H1 (cell line): ENCODE measurements at regions not wholly inside any gene's neighbourhood (a gene's known extent, or its start where the extent isn't known, plus 50 kb on each side); places are given as distances from the start of the nearest gene placed in this dataset.

ENCODE experiments used
- CTCF ChIA-PET: fragments of 300-600 bp; sonication (Branson Sonifier 250); formaldehyde crosslinking; loops from one replicate; lab custom pipeline; 2021; ENCODE audit not compliant: partially characterized antibody; lab: Charles Lee
- POLR2A ChIA-PET: fragments of 300-600 bp; sonication (Branson Sonifier 250); formaldehyde crosslinking; loops from one replicate; lab custom pipeline; 2021; ENCODE audit warnings: inconsistent platforms; ENCODE audit not compliant: partially characterized antibody; lab: Charles Lee
- DNase-seq, 2 experiments: peaks; one replicate each; pipeline versions ENCODE4 v3.0.0 to v3.0.0-alpha.2; 2010 to 2022; ENCODE audit warnings: low spot score in 2 of 2, low read depth in 1 of 2, mixed read lengths in 1 of 2
- FAIRE-seq: peaks from 2 replicates; lab custom pipeline; 2011; peaks lifted over from hg19 to GRCh38; lab: Jason Lieb, UNC
- H2AFZ ChIP-seq: 2 replicates; pipeline ENCODE4 v1.8.1; 2012; ENCODE audit warnings: low read length, inconsistent platforms
- H2AK5ac ChIP-seq: 2 replicates; pipeline ENCODE4 v1.6.1; 2013; ENCODE audit warnings: low read depth, low read length
- H2BK120ac ChIP-seq: replicated peaks from 2 replicates; pipeline ENCODE3; 2013; ENCODE audit warnings: low read depth, low read length, inconsistent platforms
- H2BK12ac ChIP-seq: 2 replicates; pipeline ENCODE4 v1.6.1; 2013; ENCODE audit warnings: low read depth, low read length
- H2BK15ac ChIP-seq: 2 replicates; pipeline ENCODE4 v1.6.1; 2013; ENCODE audit warnings: low read length
- H2BK20ac ChIP-seq: 2 replicates; pipeline ENCODE4 v1.6.1; 2013; ENCODE audit warnings: low read length
- H2BK5ac ChIP-seq: 2 replicates; pipeline ENCODE4 v1.6.1; 2013; ENCODE audit warnings: low read depth, low read length
- H3K14ac ChIP-seq: 2 replicates; pipeline ENCODE4 v1.6.1; 2013; ENCODE audit warnings: inconsistent platforms; ENCODE audit not compliant: insufficient read length
- H3K18ac ChIP-seq: 2 replicates; pipeline ENCODE4 v1.6.1; 2013; ENCODE audit warnings: low read length; ENCODE audit errors: extremely low read depth
- H3K23ac ChIP-seq: 2 replicates; pipeline ENCODE4 v1.6.1; 2013; ENCODE audit warnings: inconsistent platforms; ENCODE audit not compliant: insufficient read length
- H3K23me2 ChIP-seq: 2 replicates; pipeline ENCODE4 v1.6.1; 2013; ENCODE audit warnings: low read depth, low read length
- H3K27ac ChIP-seq: 2 replicates; pipeline ENCODE4 v1.6.1; 2011; ENCODE audit warnings: low read depth, low read length, inconsistent platforms
- H3K27me3 ChIP-seq, 4 experiments: replicated peaks in 1 of 4; 1 replicate in 1 of 4; 2 replicates in 3 of 4; pipeline versions ENCODE4 v1.6.1 to v1.8.1; 2011 to 2013; ENCODE audit warnings: low read length in 3 of 4, mild to moderate bottlenecking in 3 of 4, inconsistent platforms in 2 of 4, mixed read lengths in 2 of 4, moderate library complexity in 1 of 4; ENCODE audit not compliant: control insufficient read depth in 3 of 4, insufficient read depth in 3 of 4; ENCODE audit errors: extremely low read depth in 1 of 4
- H3K36me3 ChIP-seq, 4 experiments: 2 replicates each; pipeline versions ENCODE4 v1.6.1 to v1.8.1; 2011 to 2013; ENCODE audit warnings: mild to moderate bottlenecking in 4 of 4, low read length in 3 of 4, moderate library complexity in 2 of 4, control low read depth in 1 of 4, inconsistent platforms in 1 of 4; ENCODE audit not compliant: insufficient read depth in 4 of 4, control insufficient read depth in 2 of 4
- H3K4ac ChIP-seq: replicated peaks from 2 replicates; pipeline ENCODE3; 2013; ENCODE audit warnings: low read length, low read depth, mixed read lengths, inconsistent platforms; ENCODE audit not compliant: insufficient read length
- H3K4me1 ChIP-seq, 4 experiments: replicated peaks in 1 of 4; 1 replicate in 1 of 4; 2 replicates in 3 of 4; pipeline versions ENCODE4 v1.6.1 to v1.8.1; 2011 to 2013; ENCODE audit warnings: low read length in 3 of 4, inconsistent platforms in 2 of 4, mixed read lengths in 1 of 4; ENCODE audit not compliant: insufficient read depth in 4 of 4, control insufficient read depth in 3 of 4
- H3K4me2 ChIP-seq, 2 experiments: 2 replicates each; pipeline versions ENCODE4 v1.6.1 to v1.8.1; 2011 to 2013; ENCODE audit warnings: low read depth in 2 of 2, low read length in 2 of 2, control low read depth in 1 of 2, inconsistent platforms in 1 of 2, mild to moderate bottlenecking in 1 of 2; ENCODE audit not compliant: insufficient read depth in 1 of 2
- H3K4me3 ChIP-seq, 4 experiments: fragments of 200-600, 300-600 bp in 1 of 4; sonication (generic), shearing (Covaris generic), sonication (Bioruptor Twin) in 1 of 4; 2 replicates each; pipeline versions ENCODE4 v1.5.1 to v1.8.1; 2011 to 2016; ENCODE audit warnings: low read length in 4 of 4, low read depth in 3 of 4, control low read depth in 2 of 4, inconsistent platforms in 2 of 4, mild to moderate bottlenecking in 2 of 4, mixed read lengths in 1 of 4, moderate library complexity in 1 of 4; ENCODE audit not compliant: insufficient read depth in 2 of 4; ENCODE audit errors: extremely low read depth in 1 of 4
- H3K56ac ChIP-seq: replicated peaks from 2 replicates; pipeline ENCODE3; 2013; ENCODE audit warnings: low read depth, mild to moderate bottlenecking, mixed read lengths, low read length, inconsistent platforms; ENCODE audit not compliant: insufficient read length
- H3K79me1 ChIP-seq: 2 replicates; pipeline ENCODE4 v1.6.1; 2013; ENCODE audit warnings: low read depth, low read length, control low read depth
- H3K79me2 ChIP-seq, 2 experiments: 2 replicates each; pipeline versions ENCODE4 v1.6.1 to v1.8.1; 2012 to 2013; ENCODE audit warnings: low read length in 2 of 2, mild to moderate bottlenecking in 2 of 2, inconsistent platforms in 1 of 2; ENCODE audit not compliant: insufficient read depth in 2 of 2, control insufficient read depth in 1 of 2
- H3K9ac ChIP-seq, 4 experiments: replicated peaks in 1 of 4; 1 replicate in 1 of 4; 2 replicates in 3 of 4; pipeline versions ENCODE4 v1.6.1 to v1.8.1; 2011 to 2013; ENCODE audit warnings: low read depth in 3 of 4, low read length in 3 of 4, control low read depth in 2 of 4, mild to moderate bottlenecking in 2 of 4, moderate library complexity in 2 of 4, inconsistent platforms in 1 of 4; ENCODE audit errors: extremely low read depth in 1 of 4
- H3K9me3 ChIP-seq, 2 experiments: 2 replicates each; pipeline versions ENCODE4 v1.6.1 to v1.8.1; 2012 to 2013; ENCODE audit warnings: mild to moderate bottlenecking in 2 of 2, moderate library complexity in 2 of 2, control low read depth in 1 of 2, inconsistent platforms in 1 of 2, low read depth in 1 of 2, low read length in 1 of 2, mixed read lengths in 1 of 2; ENCODE audit not compliant: insufficient read depth in 2 of 2
- H4K20me1 ChIP-seq, 2 experiments: replicated peaks in 1 of 2; 2 replicates each; pipeline versions ENCODE3 to v1.8.1; 2011 to 2013; ENCODE audit warnings: inconsistent platforms in 2 of 2, low read length in 2 of 2, mild to moderate bottlenecking in 1 of 2; ENCODE audit not compliant: insufficient read depth in 2 of 2, control insufficient read depth in 1 of 2
- H4K5ac ChIP-seq: 2 replicates; pipeline ENCODE4 v1.6.1; 2013; ENCODE audit warnings: low read length, low read depth, mixed read lengths, inconsistent platforms; ENCODE audit not compliant: insufficient read length
- H4K8ac ChIP-seq: 2 replicates; pipeline ENCODE4 v1.8.0; 2013; ENCODE audit warnings: mild to moderate bottlenecking, moderate library complexity, low read length, inconsistent platforms; ENCODE audit not compliant: insufficient read depth; ENCODE audit errors: extremely low read depth
- H4K91ac ChIP-seq: replicated peaks from 2 replicates; pipeline ENCODE3; 2013; ENCODE audit warnings: low read length, mixed read lengths, inconsistent platforms; ENCODE audit not compliant: insufficient read length
- CHD1 ChIP-seq: IDR thresholded peaks from 2 replicates; pipeline ENCODE4 v1.6.1; 2012; ENCODE audit warnings: low read depth, low read length, improper control_type of control experiment
- PHF8 ChIP-seq: fragments of 200-600 bp; sonication (generic); conservative IDR thresholded peaks from 2 replicates; pipeline ENCODE4 v1.7.1; 2012; ENCODE audit warnings: low read depth, mild to moderate bottlenecking, inconsistent platforms, low read length, moderate library complexity
- SP4 ChIP-seq: IDR thresholded peaks from 2 replicates; pipeline ENCODE4 v1.6.1; 2012; ENCODE audit warnings: low read length, inconsistent platforms
- TCF12 ChIP-seq: IDR thresholded peaks from 2 replicates; pipeline ENCODE4 v1.6.1; 2011; ENCODE audit warnings: low read depth, mild to moderate bottlenecking, low read length
- WGBS, 2 experiments: shearing (Covaris generic) in 1 of 2; methylation state at CpG; one replicate each; pipeline versions ENCODE4 v1.1.6 to v1.1.7; 2013 to 2015; ENCODE audit warnings: low lambda C conversion rate in 2 of 2, mixed read lengths in 2 of 2, inconsistent platforms in 1 of 2, low coverage in 1 of 2, missing lambda C conversion rate in 1 of 2; ENCODE audit not compliant: insufficient replicate concordance in 2 of 2, insufficient coverage in 1 of 2, insufficient read length in 1 of 2; ENCODE audit errors: extremely low coverage in 1 of 2, missing lambda C conversion rate in 1 of 2; 5-methylcytosine and 5-hydroxymethylcytosine counted together

GRCh38 chr3:145760036-145760435, 400.9 kb downstream of the PLOD2 start:
- CTCF ChIA-PET, result no interaction called here
- no peaks in the 10 kb centered on the region for H3K9me3 ChIP-seq

More at GRCh38 chr3:145760036-145760435, 400.9 kb downstream of the PLOD2 start:
- H2BK20ac ChIP-seq, result no peak overlapping the region
- no peak overlapping the region for H3K4me2 ChIP-seq
- H3K14ac ChIP-seq, result no peak overlapping the region
- 86% methylated on average over 1 of the region's 1 CpG; no CpG with 5 or more reads in 1 of the 2 experiments for WGBS, 2 experiments
- no peak overlapping the region for H2BK15ac ChIP-seq
- H3K79me2 ChIP-seq, result no peaks in the 10 kb centered on the region
- no peak overlapping the region for H3K27ac ChIP-seq
- H3K36me3 ChIP-seq, result no peaks in the 10 kb centered on the region
- H3K79me1 ChIP-seq, result no peaks in the 10 kb centered on the region
- no peaks in the 10 kb centered on the region for H3K4me1 ChIP-seq
- TF ChIP-seq SP4 (no peak), CHD1 (no peak), PHF8 (no peak), TCF12 (no peak)
- POLR2A ChIA-PET, result no interaction called here
- H3K23me2 ChIP-seq, result no peaks in the 10 kb centered on the region
- no peak overlapping the region for H4K5ac ChIP-seq
- no peak overlapping the region for H3K9ac ChIP-seq
- no peaks in the 10 kb centered on the region for H3K27me3 ChIP-seq
- no peak overlapping the region for H2AFZ ChIP-seq
- no peak overlapping the region for H2BK5ac ChIP-seq
- H4K91ac ChIP-seq, result no peak overlapping the region
- no peak overlapping the region for H3K56ac ChIP-seq
- no peak overlapping the region for H4K8ac ChIP-seq
- H2BK120ac ChIP-seq, result no peak overlapping the region
- no peak for FAIRE-seq
- H3K4me3 ChIP-seq, result no peak overlapping the region
- H3K4ac ChIP-seq, result no peak overlapping the region
- no peak overlapping the region for H2AK5ac ChIP-seq
- no peak for DNase-seq
- H3K18ac ChIP-seq, result no peak overlapping the region
- H4K20me1 ChIP-seq, result no peaks in the 10 kb centered on the region
- H2BK12ac ChIP-seq, result no peak overlapping the region
- H3K23ac ChIP-seq, result no peak overlapping the region
